Activated naive CD8-positive, alpha-beta T cell treated with anti-CD3 and anti-CD28 coated beads, Interleukin-2, amount 50 U/mL, for 16 hours (primary cell): ENCODE measurements at regions not wholly inside any gene's neighbourhood (a gene's known extent, or its start where the extent isn't known, plus 50 kb on each side); places are given as distances from the start of the nearest gene placed in this dataset.

Source experiments
- DNase-seq: peaks from one replicate; pipeline ENCODE4 v3.0.0-alpha.2; 2020; ENCODE audit warnings: low read depth, low spot score

DNA sequence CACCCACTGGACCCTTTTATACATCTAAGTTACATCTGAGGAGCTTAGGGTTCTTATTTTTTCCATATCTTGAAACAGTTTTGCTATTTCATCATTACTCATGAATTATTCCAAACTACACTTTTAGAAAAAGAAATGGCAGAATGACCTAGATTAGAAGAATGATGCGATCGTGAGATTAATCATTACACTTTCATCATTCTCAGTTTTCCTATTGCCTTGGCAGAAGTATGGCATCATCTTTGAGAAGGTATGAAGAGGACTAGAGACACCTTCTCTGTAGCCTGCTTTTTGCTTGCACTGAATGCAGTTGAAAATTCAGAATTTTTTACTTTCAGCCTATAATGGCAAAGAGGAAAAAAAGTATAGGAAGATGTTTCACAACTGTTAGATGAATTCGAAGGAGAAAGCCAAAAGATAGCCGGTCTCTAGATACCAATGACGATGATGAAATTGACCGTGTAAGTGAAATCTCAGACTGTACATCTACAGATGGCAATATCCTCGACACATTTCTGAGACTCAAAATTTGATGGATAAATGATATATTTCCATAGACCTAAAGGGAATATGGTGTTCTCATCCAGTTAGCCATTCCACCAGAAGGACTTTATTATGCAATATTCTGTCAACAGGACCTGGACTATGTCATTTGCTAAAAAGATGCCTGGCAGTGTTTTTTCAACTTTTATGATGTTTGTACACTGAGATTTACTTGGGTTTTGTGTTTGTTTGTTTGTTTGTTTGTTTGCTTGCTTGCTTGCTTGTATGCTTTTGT, 191.8 kb downstream of the TOMM20 start:
- DNase-seq, result no peak

- no peak for DNase-seq
Observed at GRCh38 chr1:234934611-234935033, 194.0 kb downstream of the TOMM20 start.

DNA sequence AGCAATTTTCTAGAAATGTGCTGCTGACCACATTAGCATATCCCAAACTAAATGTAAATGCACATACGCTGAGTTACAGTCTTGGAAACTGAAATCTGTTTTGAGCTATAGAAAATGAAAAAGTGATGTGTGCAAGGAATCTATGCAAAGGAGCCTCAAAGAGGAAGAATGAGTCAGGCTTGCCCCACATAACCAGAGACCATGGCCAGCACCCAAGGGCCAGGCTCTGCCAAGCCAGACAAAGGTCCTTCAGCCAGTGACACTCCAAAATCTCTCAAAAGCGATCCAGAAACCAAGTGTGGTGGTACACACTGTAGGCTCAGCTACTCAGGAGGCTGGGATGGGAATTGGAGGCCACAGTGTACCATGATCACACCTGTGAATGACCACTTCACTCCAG, 195.2 kb downstream of the TOMM20 start:
- DNase-seq, result no peak

DNA sequence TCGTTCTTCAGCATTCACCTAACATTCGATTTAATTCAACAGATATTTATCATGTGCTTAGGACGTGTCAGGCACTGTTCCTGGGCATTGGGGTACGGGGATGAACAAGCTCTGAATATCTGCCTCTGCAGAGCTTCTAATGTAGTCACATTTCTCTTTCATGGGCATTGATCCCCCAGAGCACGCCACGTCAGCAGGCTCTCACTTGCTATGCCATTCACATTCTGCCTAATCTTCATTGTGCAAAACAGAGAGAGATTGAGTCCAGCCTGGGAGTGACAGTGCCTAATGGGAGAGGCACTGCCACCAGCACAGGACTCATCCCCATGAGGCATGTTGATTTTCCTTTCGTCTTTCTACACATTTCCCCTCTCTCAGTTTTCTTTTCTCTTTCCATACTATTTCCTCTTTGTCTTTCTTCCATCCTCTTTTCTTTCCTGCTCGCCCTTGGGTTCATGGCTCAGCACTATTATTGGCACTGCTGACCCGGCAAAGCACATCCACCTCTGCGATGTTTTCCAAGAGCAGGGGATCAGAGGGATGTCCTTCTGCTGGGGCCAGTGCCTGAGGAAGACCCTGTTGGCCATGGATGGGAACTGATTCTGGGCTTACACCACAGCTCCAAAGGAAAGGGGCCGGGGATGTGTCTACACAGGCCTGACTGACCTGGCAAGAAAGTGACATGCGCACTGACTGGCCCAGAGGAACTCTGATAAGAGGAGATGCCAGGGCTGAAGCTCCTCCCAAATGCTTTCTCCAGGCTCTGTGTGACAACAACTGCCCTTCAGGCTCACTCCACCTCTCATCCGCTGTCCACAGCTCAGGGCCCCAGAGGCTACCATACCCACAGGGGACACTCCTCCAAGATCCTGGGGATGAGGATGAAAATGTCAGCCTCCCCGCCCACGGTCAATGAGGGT, 195.9 kb downstream of the TOMM20 start:
- DNase-seq, result no peak

DNA sequence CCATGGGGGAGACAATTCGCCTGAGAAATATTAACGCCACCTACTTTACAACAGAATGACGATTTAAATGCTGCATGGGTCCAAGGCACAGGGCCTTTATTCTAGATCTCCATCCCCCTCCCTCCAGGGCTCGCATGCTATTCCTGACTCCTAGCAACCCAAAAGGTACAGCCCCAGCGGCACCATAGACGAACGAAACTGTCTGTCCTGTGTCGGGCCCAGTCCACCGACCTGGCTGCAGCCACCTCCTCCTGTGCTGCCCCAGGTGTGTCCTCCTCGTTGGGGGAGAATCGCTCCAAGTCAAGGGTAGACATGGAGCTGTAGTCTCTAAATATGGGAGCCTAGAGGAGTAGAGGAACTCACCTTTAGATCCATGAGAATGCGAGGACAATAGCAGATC, 196.5 kb downstream of the TOMM20 start:
- no peak for DNase-seq

DNA sequence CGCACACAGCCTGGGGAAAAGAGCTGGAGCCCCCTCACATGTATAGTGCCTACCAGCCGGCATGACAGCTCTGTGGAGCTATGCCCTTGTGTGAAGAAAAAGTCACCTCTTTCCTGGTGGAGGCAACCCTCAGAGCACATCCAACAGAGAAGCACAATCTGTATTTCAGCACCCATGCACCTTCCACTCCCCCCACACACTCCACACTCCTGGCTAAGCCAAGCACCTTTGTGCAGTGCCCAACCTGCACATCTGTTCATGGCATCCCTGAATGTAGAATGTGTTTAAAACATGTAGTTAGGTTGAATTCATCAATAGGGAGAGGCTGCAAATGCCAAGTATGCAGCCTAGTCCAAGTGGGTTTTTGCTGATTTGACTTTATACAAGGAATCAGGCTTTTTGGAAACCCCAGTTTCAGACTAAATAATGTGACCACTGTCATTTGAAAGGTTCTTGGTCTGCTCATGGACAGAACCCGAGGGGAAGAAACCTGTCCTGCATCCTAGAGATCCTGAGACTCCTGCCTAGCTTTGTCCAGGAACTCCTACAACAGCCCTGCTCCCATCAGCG, 197.1 kb downstream of the TOMM20 start:
- DNase-seq, result no peak

GRCh38 chr1:234929369-234929768, 199.3 kb downstream of the TOMM20 start:
- no peak for DNase-seq

- DNase-seq, result no peak
Observed at GRCh38 chr1:234928642-234929041, 200.0 kb downstream of the TOMM20 start.

DNA sequence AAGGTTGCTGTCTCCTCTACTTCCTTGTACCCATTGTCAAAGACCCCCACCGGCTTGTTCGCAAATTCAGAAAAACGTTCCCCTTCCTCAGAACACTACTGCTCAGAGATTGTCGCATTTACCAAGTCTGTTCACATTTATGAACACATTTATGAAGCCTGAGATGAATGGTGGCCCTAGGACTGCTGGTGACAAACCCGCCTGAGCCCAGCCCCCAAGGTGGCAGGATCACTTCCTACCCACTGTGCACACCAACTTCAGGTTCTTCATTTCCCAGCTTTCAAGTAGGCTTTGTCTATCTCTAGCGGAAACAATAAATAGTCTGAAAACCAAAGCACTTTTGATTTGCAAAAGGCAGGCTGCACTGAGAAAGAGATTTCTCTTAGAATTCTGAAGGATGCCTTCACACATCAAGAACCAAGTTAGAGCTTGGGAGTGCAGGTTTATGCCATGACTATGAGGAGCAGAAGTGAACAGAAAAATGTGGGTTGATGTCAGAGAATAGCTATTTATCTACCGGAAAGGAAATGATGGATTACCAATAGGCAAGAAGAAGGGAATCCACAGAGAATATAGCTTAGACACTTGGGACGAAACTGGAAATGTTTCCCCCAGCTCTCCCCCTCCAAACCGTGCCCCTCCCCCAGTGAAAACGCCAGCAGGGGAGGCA, 200.5 kb downstream of the TOMM20 start:
- no peak for DNase-seq

- no peak for DNase-seq
Observed at GRCh38 chr1:234927312-234927970, 201.2 kb downstream of the TOMM20 start.

GRCh38 chr1:234926559-234927311, 201.9 kb downstream of the TOMM20 start:
- DNase-seq, result no peak

DNA sequence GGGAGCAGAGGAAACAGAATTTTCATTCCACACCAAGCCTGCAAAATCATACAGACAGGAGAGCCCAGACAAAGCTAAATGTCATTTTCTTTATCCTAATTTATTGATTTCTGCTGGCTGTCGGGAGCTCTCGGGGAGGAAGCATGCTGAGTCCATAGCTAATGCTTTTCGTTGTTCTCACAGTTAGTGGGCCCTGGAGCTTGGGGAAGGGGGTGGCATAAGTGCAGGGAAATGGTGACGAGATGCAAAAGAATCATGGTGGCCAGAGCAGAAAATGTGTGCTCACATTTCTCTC, 202.4 kb downstream of the TOMM20 start:
- DNase-seq, result no peak

GRCh38 chr1:234925440-234926263, 203.0 kb downstream of the TOMM20 start:
- DNase-seq, result no peak

DNA sequence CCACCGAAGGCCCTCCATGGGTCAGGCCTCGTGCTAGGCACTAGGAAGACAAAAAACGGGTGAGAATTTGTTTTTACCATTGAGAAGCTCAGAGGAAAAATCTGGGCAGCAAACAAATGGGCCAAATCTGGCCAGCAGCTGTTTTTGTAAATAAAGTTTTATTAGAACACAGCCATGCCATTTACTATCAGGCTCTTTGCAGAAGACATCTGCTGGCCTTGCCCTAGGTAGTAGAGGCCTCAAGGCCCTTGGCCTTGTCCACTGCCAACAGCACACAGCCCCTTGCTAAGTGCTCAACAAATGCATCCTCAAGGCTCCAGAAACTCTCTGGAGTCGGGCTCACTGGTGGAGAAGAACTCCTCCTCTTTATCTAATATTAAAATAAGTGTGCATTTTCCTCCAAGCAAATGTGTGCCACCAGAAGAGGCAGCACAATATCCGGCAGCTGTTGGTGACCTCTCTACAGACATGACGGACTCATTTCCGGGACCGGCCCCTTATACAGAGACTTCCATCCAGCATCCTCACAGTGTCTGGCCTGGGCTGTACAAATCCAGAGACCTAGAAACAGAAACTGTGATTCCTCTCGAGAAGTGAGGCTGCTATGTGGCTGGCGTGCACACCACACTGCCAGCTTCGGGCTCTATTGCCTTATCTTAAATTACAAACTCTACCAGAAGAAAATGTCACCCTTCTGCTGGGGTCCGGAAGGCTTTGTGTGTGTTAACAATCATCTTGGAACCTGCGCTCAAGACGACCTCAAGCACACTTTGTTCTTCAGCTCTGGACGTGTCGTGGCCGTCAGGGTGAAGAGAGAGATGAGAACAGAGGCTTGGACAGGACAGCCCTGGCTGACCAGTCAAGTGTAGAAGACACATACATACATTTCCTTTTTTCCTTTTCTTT, 203.9 kb downstream of the TOMM20 start:
- DNase-seq, result no peak

GRCh38 chr1:234923626-234924025, 205.0 kb downstream of the TOMM20 start:
- DNase-seq, result no peak

GRCh38 chr1:234922987-234923386, 205.7 kb downstream of the TOMM20 start:
- DNase-seq, result no peak

GRCh38 chr1:234921266-234922062, 207.2 kb downstream of the TOMM20 start:
- DNase-seq, result no peak

DNA sequence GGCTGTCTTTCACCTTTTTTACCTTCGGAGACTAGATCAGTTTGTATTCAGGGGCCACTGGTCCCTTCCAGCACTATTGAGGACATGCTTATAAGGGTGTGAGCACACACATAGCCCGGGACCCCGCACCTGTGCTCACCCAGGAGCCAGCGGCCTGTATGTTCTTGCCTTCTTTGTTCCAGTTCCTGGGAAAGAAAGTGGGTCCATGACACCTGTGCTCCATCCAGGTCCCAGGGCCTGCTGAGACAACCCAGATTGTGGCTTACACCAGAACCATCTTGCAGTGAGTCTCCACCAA, 207.8 kb downstream of the TOMM20 start:
- DNase-seq, result no peak
